ENCODE measurements at regions not wholly inside any gene's neighbourhood (a gene's known extent, or its start where the extent isn't known, plus 50 kb on each side); places are given as distances from the start of the nearest gene placed in this dataset.
"Not testable (repeated sequence)": the region's sequence is repeated elsewhere in the genome, so short reads cannot be mapped to it uniquely, and the experiment has no call there.

- no peak for DNase-seq
Observed at GRCh38 chr6:146908786-146909185, 295.4 kb upstream of the STXBP5 start.

- DNase-seq: no peak
Observed at GRCh38 chr6:146909376-146909775, 294.8 kb upstream of the STXBP5 start.

GRCh38 chr6:146909886-146910285 is 294.3 kb upstream of the STXBP5 start:
- no peak for DNase-seq

GRCh38 chr6:146910611-146911010 is 293.6 kb upstream of the STXBP5 start:
- no peak for DNase-seq

- DNase-seq: no peak
Observed at GRCh38 chr6:146911635-146912215, 292.5 kb upstream of the STXBP5 start.

- no peak for DNase-seq
Observed at GRCh38 chr6:146912730-146913685, 291.2 kb upstream of the STXBP5 start.

GRCh38 chr6:146913842-146914488 is 290.3 kb upstream of the STXBP5 start:
- no peak for DNase-seq

- DNase-seq: no peak
Observed at GRCh38 chr6:146914489-146915483, 289.4 kb upstream of the STXBP5 start.

- no peak for DNase-seq
Observed at GRCh38 chr6:146915671-146916127, 288.5 kb upstream of the STXBP5 start.

- DNase-seq: no peak
Observed at GRCh38 chr6:146916435-146917025, 287.7 kb upstream of the STXBP5 start.

- no peak for DNase-seq
Observed at GRCh38 chr6:146917182-146917581, 287.0 kb upstream of the STXBP5 start.

GRCh38 chr6:146917979-146918378 is 286.2 kb upstream of the STXBP5 start:
- DNase-seq: no peak

GRCh38 chr6:146919017-146919416 is 285.2 kb upstream of the STXBP5 start:
- DNase-seq: no peak

- DNase-seq: no peak
Observed at GRCh38 chr6:146923205-146923833, 280.9 kb upstream of the STXBP5 start.

GRCh38 chr6:146925846-146926245 is 278.4 kb upstream of the STXBP5 start:
- no peak for DNase-seq

GRCh38 chr6:146928503-146928902 is 275.7 kb upstream of the STXBP5 start:
- no peak for DNase-seq

- DNase-seq: no peak
Observed at GRCh38 chr6:146931214-146931613, 273.0 kb upstream of the STXBP5 start.

GRCh38 chr6:146937316-146937715 is 266.9 kb upstream of the STXBP5 start:
- DNase-seq: no peak

GRCh38 chr6:146938266-146938665 is 266.0 kb upstream of the STXBP5 start:
- no peak for DNase-seq

GRCh38 chr6:146939456-146939855 is 264.8 kb upstream of the STXBP5 start:
- not testable (repeated sequence) for DNase-seq

- no peak for DNase-seq
Observed at GRCh38 chr6:146943664-146944063, 260.6 kb upstream of the STXBP5 start.
